ENCODE measurements at regions not wholly inside any gene's neighbourhood (a gene's known extent, or its start where the extent isn't known, plus 50 kb on each side); places are given as distances from the start of the nearest gene placed in this dataset.

DNA sequence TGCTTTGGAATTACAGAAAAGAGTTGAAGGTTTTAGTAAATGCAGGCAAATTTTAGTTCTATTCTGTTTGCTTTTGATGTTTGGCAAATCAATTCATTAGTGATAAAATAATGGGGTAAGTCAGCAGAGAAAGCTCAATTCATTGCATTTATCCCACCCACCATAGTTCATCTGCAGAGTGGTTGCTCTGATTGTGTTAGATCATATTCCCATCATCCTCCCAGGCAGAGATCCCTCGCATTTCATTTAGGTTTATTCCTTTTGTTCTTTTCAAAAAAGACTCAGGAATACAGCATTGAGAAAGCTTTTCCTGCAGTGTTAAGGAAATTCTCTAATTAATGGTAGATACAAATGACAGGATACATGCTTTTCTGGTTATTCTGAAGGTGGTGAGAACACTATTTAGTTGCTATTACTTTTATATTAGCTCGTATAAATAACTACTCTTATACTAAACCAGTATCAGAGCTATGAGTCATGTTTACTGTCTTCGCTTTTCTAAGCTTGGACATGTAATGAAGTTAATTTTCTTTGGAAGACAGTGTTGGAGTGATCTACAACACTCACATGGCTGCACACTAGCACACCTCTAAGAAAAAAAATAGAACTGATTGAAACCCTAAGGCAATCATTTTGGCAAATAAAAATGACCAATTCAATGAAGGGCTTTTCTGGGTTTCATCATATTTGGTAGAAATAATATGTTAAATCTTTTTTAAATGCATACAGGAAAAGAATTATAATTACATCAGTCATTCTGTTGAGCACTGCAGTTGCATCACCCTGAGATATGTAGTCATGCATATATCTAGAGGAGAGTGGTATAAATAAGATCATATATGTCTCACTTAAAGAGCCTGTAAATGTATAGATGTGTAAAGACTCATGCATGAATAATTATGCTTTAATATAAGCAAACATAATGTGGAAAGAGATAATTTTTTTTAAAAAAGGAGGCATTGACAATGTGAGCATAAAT lies 351.6 kb downstream of the PCDH7 start:
- no peak overlapping the region for H3K27ac ChIP-seq
- H3K4me3 ChIP-seq: no peak overlapping the region
- WGBS, 4 donors: 68 to 76% (median 73%) methylated on average over 3 of the region's 3 CpGs
- no peaks in the 10 kb centered on the region for H3K27me3 ChIP-seq
- intact Hi-C loops (cut with DNase I): no loop called here
- no peaks in the 10 kb centered on the region for H3K4me1 ChIP-seq (replicated peaks in 1 of 2)
- TF ChIP-seq CTCF (IDR thresholded peaks at IDR 0.05): no peak
- TF ChIP-seq POLR2A (IDR thresholded peaks at IDR 0.05): no peak
- H3K9me3 ChIP-seq (replicated peaks in 1 of 3): no peaks in the 10 kb centered on the region
- DNase-seq: no peak
- no peaks in the 10 kb centered on the region for H3K36me3 ChIP-seq (replicated peaks in 1 of 2)

GRCh38 chr4:31075969-31076368 lies 355.8 kb downstream of the PCDH7 start:
- Histone ChIP-seq H3K4me1 (replicated peaks in 1 of 2) (no peaks in the 10 kb centered on the region), H3K9me3 (replicated peaks in 1 of 3) (no peaks in the 10 kb centered on the region), H3K36me3 (replicated peaks in 1 of 2) (no peaks in the 10 kb centered on the region), H3K27ac (no peak overlapping the region), H3K27me3 (no peaks in the 10 kb centered on the region), H3K4me3 (no peak overlapping the region)
- TF ChIP-seq CTCF (IDR thresholded peaks at IDR 0.05) (no peak), POLR2A (IDR thresholded peaks at IDR 0.05) (no peak)
- WGBS, 4 donors: 0 to 78% (median 0%) methylated on average over 1 of the region's 1 CpG
- DNase-seq: no peak
- intact Hi-C loops (cut with DNase I): no loop called here

GRCh38 chr4:31078661-31079060 lies 358.5 kb downstream of the PCDH7 start:
- no peaks in the 10 kb centered on the region for H3K36me3 ChIP-seq (replicated peaks in 1 of 2)
- H3K27ac ChIP-seq: no peak overlapping the region
- TF ChIP-seq CTCF (IDR thresholded peaks at IDR 0.05) (no peak), POLR2A (IDR thresholded peaks at IDR 0.05) (no peak)
- intact Hi-C loops (cut with DNase I): no loop called here
- no peaks in the 10 kb centered on the region for H3K9me3 ChIP-seq (replicated peaks in 1 of 3)
- H3K4me3 ChIP-seq: no peak overlapping the region
- no peak for DNase-seq
- H3K27me3 ChIP-seq: no peaks in the 10 kb centered on the region
- no peaks in the 10 kb centered on the region for H3K4me1 ChIP-seq (replicated peaks in 1 of 2)
- WGBS, 4 donors: 70 to 81% (median 76%) methylated on average over 1 of the region's 1 CpG

DNA sequence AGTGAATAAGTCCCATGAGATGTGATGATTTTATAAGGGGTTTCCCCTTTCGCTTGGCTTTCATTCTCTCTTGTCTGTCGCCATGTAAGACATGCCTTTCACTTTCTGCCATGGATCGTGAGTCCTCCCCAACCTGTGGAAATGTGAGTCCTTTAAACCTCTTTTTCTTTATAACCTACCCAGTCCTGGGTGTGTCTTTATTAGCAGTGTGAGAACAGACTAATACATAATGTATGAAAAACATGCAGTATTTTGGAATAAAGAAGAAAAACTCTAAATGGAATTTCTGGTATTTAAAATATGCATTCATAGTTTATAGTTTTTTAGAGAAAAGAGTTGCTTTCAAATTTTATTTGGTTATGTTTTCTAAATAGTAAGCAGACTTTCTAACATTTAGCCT lies 360.7 kb downstream of the PCDH7 start:
- TF ChIP-seq CTCF (IDR thresholded peaks at IDR 0.05) (no peak), POLR2A (IDR thresholded peaks at IDR 0.05) (no peak)
- DNase-seq: no peak
- 78 to 82% (median 80%) methylated on average over 3 of the region's 3 CpGs for WGBS, 4 donors
- Histone ChIP-seq H3K4me1 (replicated peaks in 1 of 2) (no peaks in the 10 kb centered on the region), H3K4me3 (no peak overlapping the region), H3K9me3 (replicated peaks in 1 of 3) (no peaks in the 10 kb centered on the region), H3K27ac (no peak overlapping the region), H3K27me3 (no peaks in the 10 kb centered on the region), H3K36me3 (replicated peaks in 1 of 2) (no peaks in the 10 kb centered on the region)
- intact Hi-C loops (cut with DNase I): no loop called here

All from adrenal gland (tissue), 9 donors.